Peyer's patch (tissue), 4 donors: ENCODE measurements at regions not wholly inside any gene's neighbourhood (a gene's known extent, or its start where the extent isn't known, plus 50 kb on each side); places are given as distances from the start of the nearest gene placed in this dataset.
"Not testable (repeated sequence)": the region's sequence is repeated elsewhere in the genome, so short reads cannot be mapped to it uniquely, and the experiment has no call there.

Experiments
- DNase-seq, 3 donors: peaks; one replicate each; pipeline ENCODE4 v3.0.0-alpha.2; 2017 to 2019
- H3K27ac ChIP-seq, 4 donors: fragments of 200-600 bp; sonication (generic); one replicate each; pipeline ENCODE4 v1.5.1; 2016 to 2019
- H3K27me3 ChIP-seq, 2 donors: fragments of 200-600 bp; sonication (generic); one replicate each; pipeline ENCODE4 v1.5.1; 2019
- H3K36me3 ChIP-seq, 3 donors: fragments of 200-600 bp; sonication (generic); one replicate each; pipeline ENCODE4 v1.5.1; 2016 to 2019
- H3K4me1 ChIP-seq, 4 donors: fragments of 200-600 bp; sonication (generic); one replicate each; pipeline ENCODE4 v1.5.1; 2016 to 2019
- H3K4me3 ChIP-seq, 4 donors: fragments of 200-600 bp; sonication (generic); 1 replicate in 3 of 4; 2 replicates in 1 of 4; pipeline ENCODE4 v1.5.1; 2016 to 2019; ENCODE audit warnings: mild to moderate bottlenecking in 1 of 4
- H3K9me3 ChIP-seq, 4 donors: fragments of 200-600 bp; sonication (generic); one replicate each; pipeline ENCODE4 v1.5.1; 2016 to 2019; ENCODE audit warnings: mild to moderate bottlenecking in 1 of 4
- CTCF ChIP-seq, 6 experiments: fragments of 450-650 bp in 4 of 6; fragments of 200-600 bp in 2 of 6; sonication (generic) in 1 of 6; IDR thresholded peaks; one replicate each; pipeline ENCODE4 v1.5.1; 2017 to 2019; ENCODE audit warnings: antibody characterized with exemption in 6 of 6, mild to moderate bottlenecking in 3 of 6, moderate library complexity in 1 of 6
- POLR2A ChIP-seq, 2 donors: fragments of 450-650 bp; IDR thresholded peaks; one replicate each; pipeline ENCODE4 v1.5.1; 2017; ENCODE audit warnings: antibody characterized with exemption in 2 of 2, mild to moderate bottlenecking in 2 of 2, moderate library complexity in 2 of 2

- Histone ChIP-seq H3K4me1 (no peaks in the 10 kb centered on the region), H3K4me3 (no peak overlapping the region), H3K27ac (no peak overlapping the region), H3K9me3 (no peaks in the 10 kb centered on the region), H3K36me3 (no peaks in the 10 kb centered on the region), H3K27me3 (no peaks in the 10 kb centered on the region)
- no peak for TF ChIP-seq CTCF (IDR thresholded peaks at IDR 0.05)
- no peak for TF ChIP-seq POLR2A (IDR thresholded peaks at IDR 0.05)
- no peak for DNase-seq
These were observed 79.2 kb upstream of the LRCH1 start for GRCh38 chr13:46473806-46474205.

DNA sequence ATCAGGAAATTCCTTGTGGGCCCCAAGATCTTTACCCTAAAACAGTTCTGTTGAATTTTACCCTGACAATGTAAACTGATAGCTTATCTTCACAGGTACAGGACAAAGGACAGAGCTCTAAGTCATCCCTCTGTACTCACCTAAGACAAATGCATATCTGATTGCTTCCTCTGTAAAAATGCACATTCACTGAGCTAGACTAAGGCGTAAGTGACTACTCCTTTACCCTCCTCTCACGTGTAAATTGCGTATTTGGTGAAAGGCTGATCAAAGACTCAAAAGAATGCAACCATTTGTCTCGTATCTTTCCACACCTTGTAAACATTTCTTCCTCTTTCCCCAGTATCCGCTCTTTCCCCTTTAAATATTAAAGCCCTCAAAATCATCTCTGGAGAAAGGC, 80.6 kb upstream of the LRCH1 start:
- H3K9me3 ChIP-seq = no peaks in the 10 kb centered on the region
- H3K4me1 ChIP-seq = no peaks in the 10 kb centered on the region
- no peaks in the 10 kb centered on the region for H3K27me3 ChIP-seq
- no peaks in the 10 kb centered on the region for H3K36me3 ChIP-seq
- no peak for DNase-seq
- TF ChIP-seq CTCF (IDR thresholded peaks at IDR 0.05) (no peak), POLR2A (IDR thresholded peaks at IDR 0.05) (no peak)
- H3K4me3 ChIP-seq = no peak overlapping the region
- H3K27ac ChIP-seq = no peak overlapping the region

- H3K9me3 ChIP-seq, H3K4me3 ChIP-seq, H3K4me1 ChIP-seq, H3K36me3 ChIP-seq, H3K27ac ChIP-seq, H3K27me3 ChIP-seq, DNase-seq: not testable (repeated sequence)
These were observed 82.6 kb upstream of the RUBCNL start for GRCh38 chr13:46469699-46470098.

GRCh38 chr13:46468570-46469463, 81.8 kb upstream of the RUBCNL start:
- H3K4me1 ChIP-seq = no peaks in the 10 kb centered on the region
- H3K27ac ChIP-seq = no peak overlapping the region
- TF ChIP-seq CTCF (IDR thresholded peaks at IDR 0.05) (no peak), POLR2A (IDR thresholded peaks at IDR 0.05) (no peak)
- no peaks in the 10 kb centered on the region for H3K27me3 ChIP-seq
- H3K9me3 ChIP-seq = no peaks in the 10 kb centered on the region
- no peak overlapping the region for H3K4me3 ChIP-seq
- no peak for DNase-seq
- H3K36me3 ChIP-seq = no peaks in the 10 kb centered on the region

DNA sequence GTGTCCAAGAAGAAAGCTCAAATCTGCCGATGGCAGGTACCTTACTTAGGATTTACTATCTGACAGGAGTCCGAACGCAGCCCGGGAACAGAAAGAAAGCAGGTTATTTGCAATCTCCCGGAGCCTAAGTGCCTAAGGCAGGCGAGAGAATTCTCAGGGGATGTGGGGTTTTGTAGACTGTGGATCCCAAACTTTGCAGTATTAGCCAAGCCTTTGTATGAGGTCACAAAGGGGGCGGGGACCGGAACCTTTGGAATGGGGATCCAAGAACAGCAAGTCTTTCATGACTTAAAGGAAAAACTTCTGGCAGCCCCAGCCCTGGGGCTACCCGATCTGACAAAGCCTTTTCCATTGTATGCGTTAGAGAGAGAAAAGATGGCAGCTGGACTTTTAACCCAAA, 80.6 kb upstream of the RUBCNL start:
- DNase-seq, H3K9me3 ChIP-seq, H3K4me1 ChIP-seq, H3K27me3 ChIP-seq, H3K4me3 ChIP-seq, H3K27ac ChIP-seq, H3K36me3 ChIP-seq: not testable (repeated sequence)

DNA sequence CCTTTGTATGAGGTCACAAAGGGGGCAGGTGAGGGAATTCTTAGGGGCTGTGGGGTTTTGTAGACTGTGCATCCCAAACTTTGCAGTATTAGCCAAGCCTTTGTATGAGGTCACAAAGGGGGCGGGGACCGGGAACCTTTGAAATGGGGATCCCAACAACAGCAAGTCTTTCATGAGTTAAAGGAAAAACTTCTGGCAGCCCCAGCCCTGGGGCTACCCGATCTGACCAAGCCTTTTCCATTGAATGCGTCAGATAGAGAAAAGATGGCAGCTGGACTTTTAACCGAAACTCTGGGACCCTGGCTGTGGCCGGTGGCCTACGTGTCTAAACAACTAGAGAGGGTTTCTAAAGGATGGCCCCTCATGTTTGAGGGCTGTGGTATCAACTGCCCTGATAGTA, 79.0 kb upstream of the RUBCNL start:
- H3K27ac ChIP-seq, H3K9me3 ChIP-seq, H3K4me1 ChIP-seq, DNase-seq, H3K4me3 ChIP-seq, H3K36me3 ChIP-seq, H3K27me3 ChIP-seq: not testable (repeated sequence)

DNA sequence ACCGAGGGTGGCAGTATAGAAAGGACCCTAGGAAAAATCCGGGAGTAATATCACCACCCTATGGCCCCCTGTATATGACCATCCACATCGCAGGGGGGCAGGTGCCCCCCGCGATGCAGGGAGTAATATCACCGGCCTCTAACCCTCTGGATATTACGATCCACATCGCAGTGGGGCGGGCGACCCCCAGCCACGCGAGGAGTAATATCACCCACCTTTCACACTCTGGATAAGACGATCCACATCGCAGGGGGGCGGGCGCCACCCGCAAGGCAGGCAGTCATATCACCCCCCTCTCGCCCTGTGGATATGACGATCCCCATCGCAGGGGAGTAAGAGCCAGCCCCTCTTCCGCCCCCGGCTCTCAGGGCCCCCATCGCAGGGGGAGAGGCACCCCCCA, 76.7 kb upstream of the RUBCNL start:
- TF ChIP-seq POLR2A (IDR thresholded peaks at IDR 0.05) (no peak), CTCF (IDR thresholded peaks at IDR 0.05) (no peak)
- no peak overlapping the region for H3K27ac ChIP-seq

DNA sequence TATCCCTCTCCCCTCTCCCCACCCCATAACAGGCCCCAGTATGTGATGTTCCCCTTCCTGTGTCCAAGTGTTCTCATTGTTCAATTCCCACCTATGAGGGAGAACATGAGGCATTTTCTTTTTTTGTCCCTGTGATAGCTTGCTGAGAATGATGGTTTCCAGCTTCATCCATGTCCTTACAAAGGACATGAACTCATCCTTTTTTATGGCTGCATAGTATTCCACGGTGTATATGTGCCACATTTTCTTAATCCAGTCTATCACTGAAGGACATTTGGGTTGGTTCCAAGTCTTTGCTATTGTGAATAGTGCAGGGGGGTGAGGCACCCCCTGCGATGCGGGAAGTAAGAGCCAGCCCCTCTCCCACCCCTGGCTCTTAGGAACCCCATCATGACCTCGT, 73.2 kb upstream of the RUBCNL start:
- DNase-seq, H3K27ac ChIP-seq, H3K27me3 ChIP-seq, H3K4me3 ChIP-seq, H3K36me3 ChIP-seq, H3K4me1 ChIP-seq, H3K9me3 ChIP-seq: not testable (repeated sequence)

More for the DNA sequence above, 76.7 kb upstream of the RUBCNL start:
- no peaks in the 10 kb centered on the region for H3K9me3 ChIP-seq
- H3K4me3 ChIP-seq = no peak overlapping the region
- H3K27me3 ChIP-seq = no peaks in the 10 kb centered on the region
- no peaks in the 10 kb centered on the region for H3K36me3 ChIP-seq
- DNase-seq = no peak
- no peaks in the 10 kb centered on the region for H3K4me1 ChIP-seq

DNA sequence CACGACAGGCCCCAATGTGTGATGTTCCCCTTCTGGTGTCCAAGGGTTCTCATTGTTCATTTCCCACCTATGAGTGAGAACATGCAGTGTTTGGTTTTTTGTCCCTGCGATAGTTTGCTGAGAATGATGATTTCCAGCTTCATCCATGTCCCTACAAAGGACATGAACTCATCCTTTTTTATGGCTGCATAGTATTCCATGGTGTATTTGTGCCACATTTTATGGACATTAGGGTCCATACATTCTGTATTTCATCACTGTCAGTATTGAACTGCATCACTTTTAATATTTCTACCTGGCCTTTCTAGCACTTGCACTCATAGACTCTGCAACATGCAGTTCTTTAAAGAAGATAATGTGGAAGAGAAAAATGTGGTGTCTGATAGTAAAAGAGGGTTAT, 70.2 kb upstream of the RUBCNL start:
- not testable (repeated sequence) for H3K36me3 ChIP-seq, DNase-seq, H3K9me3 ChIP-seq, H3K27me3 ChIP-seq, H3K27ac ChIP-seq, H3K4me3 ChIP-seq, H3K4me1 ChIP-seq
